GM19438 (cell line): ENCODE measurements at regions not wholly inside any gene's neighbourhood (a gene's known extent, or its start where the extent isn't known, plus 50 kb on each side); places are given as distances from the start of the nearest gene placed in this dataset.
"Not testable (repeated sequence)": the region's sequence is repeated elsewhere in the genome, so short reads cannot be mapped to it uniquely, and the experiment has no call there.

ENCODE experiments used
- ATAC-seq: cut with Tn5 transposase; IDR thresholded peaks from one replicate; pipeline ENCODE4 v1.9.1; 2021; ENCODE audit warnings: low read depth; ENCODE audit not compliant: unreplicated experiment

- ATAC-seq, result not testable (repeated sequence)
Measured at GRCh38 chrX:3828378-3829040, 115.1 kb upstream of the PRKX start.

GRCh38 chrX:3824008-3824407 is 110.6 kb upstream of the PRKX start:
- not testable (repeated sequence) for ATAC-seq

GRCh38 chrX:3820167-3820566 is 106.7 kb upstream of the PRKX start:
- ATAC-seq, result no peak

GRCh38 chrX:3817480-3817879 is 104.0 kb upstream of the PRKX start:
- not testable (repeated sequence) for ATAC-seq

- peak; percentile 11 for ATAC-seq
Measured at GRCh38 chrX:3815896-3816664, 102.6 kb upstream of the PRKX start.

- no peak for ATAC-seq
Measured at GRCh38 chrX:3811331-3812311, 98.2 kb upstream of the PRKX start.

GRCh38 chrX:3807906-3808305 is 94.5 kb upstream of the PRKX start:
- no peak for ATAC-seq

GRCh38 chrX:3806630-3807029 is 93.2 kb upstream of the PRKX start:
- ATAC-seq, result no peak

- ATAC-seq, result no peak
Measured at GRCh38 chrX:3803713-3804112, 90.3 kb upstream of the PRKX start.

GRCh38 chrX:3803305-3803704 is 89.9 kb upstream of the PRKX start:
- no peak for ATAC-seq

GRCh38 chrX:3795411-3795810 is 82.0 kb upstream of the PRKX start:
- ATAC-seq, result not testable (repeated sequence)

GRCh38 chrX:3791449-3791848 is 78.0 kb upstream of the PRKX start:
- ATAC-seq, result no peak

- no peak for ATAC-seq
Measured at GRCh38 chrX:3788494-3789233, 75.2 kb upstream of the PRKX start.

- no peak for ATAC-seq
Measured at GRCh38 chrX:3787856-3788255, 74.4 kb upstream of the PRKX start.

GRCh38 chrX:3785822-3786221 is 72.4 kb upstream of the PRKX start:
- ATAC-seq, result not testable (repeated sequence)

GRCh38 chrX:3780564-3780963 is 67.1 kb upstream of the PRKX start:
- no peak for ATAC-seq

- ATAC-seq, result no peak
Measured at GRCh38 chrX:3779546-3779945, 66.1 kb upstream of the PRKX start.

GRCh38 chrX:3777416-3777815 is 64.0 kb upstream of the PRKX start:
- no peak for ATAC-seq

GRCh38 chrX:3771766-3772165 is 58.3 kb upstream of the PRKX start:
- no peak for ATAC-seq

- ATAC-seq, result no peak
Measured at GRCh38 chrX:3768881-3769280, 55.4 kb upstream of the PRKX start.
